CD4-positive, CD25-positive, alpha-beta regulatory T cell (primary cell): ENCODE measurements at regions not wholly inside any gene's neighbourhood (a gene's known extent, or its start where the extent isn't known, plus 50 kb on each side); places are given as distances from the start of the nearest gene placed in this dataset.
"Not testable (repeated sequence)": the region's sequence is repeated elsewhere in the genome, so short reads cannot be mapped to it uniquely, and the experiment has no call there.

Source experiments
- ATAC-seq, 2 donors: fragments of 150-1000 bp; cut with Tn5 transposase; one replicate each; pipeline ENCODE4 v1.10.0; 2021; ENCODE audit warnings: low read depth in 2 of 2, moderate number of reproducible peaks in 2 of 2, moderate library complexity in 1 of 2
- DNase-seq, 3 donors: peaks; one replicate each; pipeline versions ENCODE4 v3.0.0 to v3.0.0-alpha.2; 2012 to 2022; ENCODE audit warnings: mixed read lengths in 1 of 3
- H3K27ac ChIP-seq: one replicate; pipeline ENCODE4 v1.7.0; 2013; ENCODE audit warnings: mild to moderate bottlenecking, low read length; ENCODE audit not compliant: insufficient read depth, poor library complexity, severe bottlenecking
- H3K27me3 ChIP-seq: one replicate; pipeline ENCODE4 v1.7.0; 2013; ENCODE audit warnings: low read length; ENCODE audit not compliant: control insufficient read depth, insufficient read depth
- H3K36me3 ChIP-seq: one replicate; pipeline ENCODE4 v1.7.0; 2013; ENCODE audit warnings: mild to moderate bottlenecking, low read length, moderate library complexity; ENCODE audit not compliant: control insufficient read depth, insufficient read depth
- H3K4me1 ChIP-seq: 2 replicates; pipeline ENCODE4 v1.7.0; 2013; ENCODE audit warnings: mild to moderate bottlenecking, low read length; ENCODE audit not compliant: insufficient read depth, control insufficient read depth, poor library complexity, severe bottlenecking
- H3K4me3 ChIP-seq: one replicate; pipeline ENCODE4 v1.7.0; 2013; ENCODE audit warnings: low read depth, mild to moderate bottlenecking, low read length, moderate library complexity
- H3K9me3 ChIP-seq, 2 experiments: 1 replicate in 1 of 2; 2 replicates in 1 of 2; pipeline ENCODE4 v1.7.0; 2013; ENCODE audit warnings: low read length in 2 of 2, mild to moderate bottlenecking in 1 of 2, moderate library complexity in 1 of 2; ENCODE audit not compliant: control insufficient read depth in 2 of 2
- H3K27ac Mint-ChIP-seq, 3 donors: one replicate each; pipeline ENCODE4 v1.8.0; 2020 to 2022; ENCODE audit warnings: mild to moderate bottlenecking in 3 of 3, mixed read lengths in 3 of 3, moderate library complexity in 2 of 3
- H3K27me3 Mint-ChIP-seq: one replicate; pipeline ENCODE4 v1.8.0; 2022; ENCODE audit warnings: mild to moderate bottlenecking, mixed read lengths
- H3K36me3 Mint-ChIP-seq: one replicate; pipeline ENCODE4 v1.8.0; 2020; ENCODE audit warnings: mixed read lengths
- H3K4me1 Mint-ChIP-seq, 4 donors: one replicate each; pipeline ENCODE4 v1.8.0; 2020 to 2022; ENCODE audit warnings: mixed read lengths in 4 of 4, mild to moderate bottlenecking in 1 of 4
- H3K4me3 Mint-ChIP-seq, 4 donors: one replicate each; pipeline ENCODE4 v1.8.0; 2020 to 2022; ENCODE audit warnings: mild to moderate bottlenecking in 4 of 4, mixed read lengths in 4 of 4, moderate library complexity in 3 of 4
- H3K9me3 Mint-ChIP-seq, 7 donors: one replicate each; pipeline ENCODE4 v1.8.0; 2020 to 2022; ENCODE audit warnings: mixed read lengths in 7 of 7, mild to moderate bottlenecking in 3 of 7, moderate library complexity in 2 of 7

DNA sequence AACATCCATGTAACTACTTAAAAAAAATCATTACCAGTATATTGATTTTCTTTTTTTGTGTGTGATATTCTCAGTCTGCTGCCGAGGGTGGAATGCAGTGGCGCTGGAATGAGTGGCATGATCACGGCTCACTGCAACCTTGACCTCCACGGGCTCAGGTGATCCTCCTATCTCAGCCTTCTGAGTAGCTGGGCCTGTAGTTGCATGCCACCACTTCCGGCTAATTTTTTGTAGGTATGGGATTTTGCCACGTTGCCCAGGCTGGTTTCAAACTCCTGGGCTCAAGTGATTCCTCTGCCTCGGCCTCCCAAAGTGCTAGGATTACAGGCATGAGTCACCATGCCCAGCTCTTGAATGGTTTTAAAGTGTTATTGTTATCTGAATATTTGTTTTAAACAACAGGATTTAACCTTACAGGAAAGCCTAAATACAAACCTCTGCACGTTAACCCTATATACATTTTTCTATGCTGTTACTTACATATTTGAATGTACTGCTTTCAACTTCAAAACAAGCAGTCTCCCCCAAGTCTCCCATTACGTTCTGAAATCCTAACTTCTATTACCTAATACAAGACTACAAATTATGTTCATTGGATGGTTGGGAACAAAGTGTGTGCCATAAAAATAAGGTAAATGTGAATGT lies 61.7 kb downstream of the KPNA2 start:
- no peak overlapping the region for H3K4me3 ChIP-seq
- ATAC-seq (no peak), DNase-seq (no peak)
- no peak overlapping the region for H3K27ac ChIP-seq
- no peaks in the 10 kb centered on the region for H3K9me3 Mint-ChIP-seq
- no peaks in the 10 kb centered on the region for H3K27me3 ChIP-seq
- no peaks in the 10 kb centered on the region for H3K36me3 ChIP-seq
- peaks cover 1% of the 10 kb centered on the region for H3K36me3 Mint-ChIP-seq
- peaks cover 6% of the 10 kb centered on the region for H3K4me1 ChIP-seq
- H3K27ac Mint-ChIP-seq: no peak overlapping the region
- H3K9me3 ChIP-seq: no peaks in the 10 kb centered on the region
- peaks cover 0 to 11% (median under 1%) of the 10 kb centered on the region in 4 donors for H3K4me1 Mint-ChIP-seq
- peaks cover 7% of the 10 kb centered on the region for H3K27me3 Mint-ChIP-seq
- no peak overlapping the region for H3K4me3 Mint-ChIP-seq

DNA sequence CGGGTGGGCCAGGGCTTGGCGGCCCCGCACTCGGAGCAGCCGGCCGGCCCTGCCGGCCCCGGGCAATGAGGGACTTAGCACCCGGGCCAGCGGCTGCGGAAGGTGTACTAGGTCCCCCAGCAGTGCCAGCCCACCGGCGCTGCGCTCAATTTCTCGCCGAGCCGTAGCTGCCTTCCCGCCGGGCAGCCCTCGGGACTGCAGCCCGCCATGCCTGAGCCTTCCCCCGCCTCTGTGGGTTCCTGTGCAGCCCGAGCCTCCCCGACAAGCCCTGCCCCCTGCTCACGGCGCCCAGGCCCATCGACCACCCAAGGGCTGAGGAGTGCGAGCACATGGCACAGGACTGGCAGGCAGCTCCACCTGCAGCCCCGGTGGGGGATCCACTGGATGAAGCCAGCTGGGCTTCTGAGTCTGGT lies 63.8 kb downstream of the KPNA2 start:
- not testable (repeated sequence) for H3K27me3 Mint-ChIP-seq, DNase-seq, H3K9me3 Mint-ChIP-seq, H3K4me3 ChIP-seq, ATAC-seq, H3K36me3 Mint-ChIP-seq, H3K36me3 ChIP-seq, H3K27me3 ChIP-seq, H3K9me3 ChIP-seq, H3K27ac Mint-ChIP-seq, H3K27ac ChIP-seq
- H3K4me1 Mint-ChIP-seq: peaks cover 10 to 31% (median 16%) of the 10 kb centered on the region in 4 donors
- H3K4me1 ChIP-seq: peaks cover 19% of the 10 kb centered on the region
- H3K4me3 Mint-ChIP-seq: peak overlapping the region in 1 of 4 donors; percentile 57

DNA sequence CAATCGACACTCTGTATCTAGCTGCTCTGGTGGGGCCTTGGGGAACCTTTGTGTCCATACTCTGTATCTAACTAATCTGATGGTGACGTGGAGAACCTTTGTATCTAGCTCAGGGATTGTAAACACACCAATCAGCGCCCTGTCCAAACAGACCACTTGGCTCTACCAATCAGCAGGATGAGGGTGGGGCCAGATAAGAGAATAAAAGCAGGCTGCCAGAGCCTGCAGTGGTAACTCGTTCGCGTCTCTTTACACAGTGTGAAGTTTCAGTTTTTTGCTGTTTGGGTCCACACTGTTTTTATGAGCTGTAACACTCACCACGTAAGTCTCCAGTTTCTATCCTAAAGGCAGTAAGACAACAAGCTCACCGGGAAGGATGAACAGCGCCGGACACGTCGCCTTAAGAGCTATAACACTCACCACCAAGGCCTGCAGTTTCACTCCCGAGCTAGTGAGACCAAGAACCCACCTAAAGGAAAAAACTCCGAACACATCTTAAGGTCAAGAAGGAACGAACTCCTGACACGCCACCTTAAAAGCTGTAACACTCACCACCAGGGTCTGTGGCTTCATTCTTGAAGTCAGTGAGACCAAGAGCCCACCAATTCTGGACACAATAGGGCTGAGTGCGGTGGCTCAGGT lies 64.6 kb downstream of the KPNA2 start:
- no peaks in the 10 kb centered on the region for H3K9me3 Mint-ChIP-seq
- H3K27ac Mint-ChIP-seq: peak overlapping the region; percentile 49 to 94 (median 69)

DNA sequence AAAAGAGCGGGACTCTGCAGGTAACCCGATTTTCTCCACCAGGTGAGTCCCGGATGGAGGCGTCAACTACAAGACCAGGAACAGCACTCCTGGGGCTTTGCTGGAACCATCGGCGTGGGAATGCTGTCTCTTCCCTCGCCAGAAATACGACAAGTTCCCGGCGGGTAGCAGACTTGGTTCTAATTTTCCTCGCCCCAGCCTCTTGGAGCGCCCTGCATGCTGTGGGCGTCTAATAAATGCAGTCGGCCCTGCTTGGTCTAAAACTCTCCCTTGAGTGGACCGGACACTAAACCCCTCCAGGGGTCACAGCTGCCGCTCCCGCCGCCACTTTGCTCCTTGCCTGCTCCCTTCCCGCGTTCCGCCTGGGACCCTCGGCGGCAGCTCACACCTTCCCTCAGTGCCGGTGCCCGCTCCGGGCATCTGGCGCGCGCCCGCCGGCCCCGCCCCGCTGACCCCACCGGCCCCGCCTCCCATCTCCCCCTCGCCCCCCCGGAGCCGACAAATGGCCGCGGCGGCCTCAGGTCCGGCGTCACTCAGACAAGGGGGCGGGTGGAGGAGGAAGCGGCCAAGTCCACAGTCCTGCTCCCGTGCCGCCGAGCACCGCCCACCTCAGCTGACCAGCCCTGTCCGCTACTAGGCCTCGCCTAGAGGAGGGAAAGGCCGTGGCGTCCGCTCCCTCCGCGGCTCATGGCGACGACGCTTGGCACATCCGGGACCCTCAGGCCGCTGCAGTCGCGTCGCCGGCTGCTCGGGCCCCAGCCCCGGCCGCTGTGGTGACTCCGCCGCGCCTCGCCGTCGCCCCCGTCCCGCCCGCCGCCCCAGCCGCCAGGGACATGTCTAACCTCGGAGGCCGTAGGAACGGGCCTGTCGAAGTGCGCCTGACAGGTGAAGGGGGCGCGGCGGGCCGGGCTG lies 65.8 kb downstream of the KPNA2 start:
- peaks cover 23% of the 10 kb centered on the region for H3K4me1 ChIP-seq
- DNase-seq (peak; percentile 58 to 73 (median 65)), ATAC-seq (peak; percentile 71 to 74)
- H3K27ac ChIP-seq: peak overlapping the region; percentile 74
- H3K36me3 ChIP-seq: no peaks in the 10 kb centered on the region
- peaks cover 20 to 42% (median 24%) of the 10 kb centered on the region in 4 donors for H3K4me1 Mint-ChIP-seq
- H3K4me3 Mint-ChIP-seq: peak overlapping the region; percentile 93 to 98 (median 97)
- H3K27me3 ChIP-seq: no peaks in the 10 kb centered on the region
- peaks cover 7% of the 10 kb centered on the region for H3K27me3 Mint-ChIP-seq
- peak overlapping the region; percentile 53 for H3K4me3 ChIP-seq
- H3K27ac Mint-ChIP-seq: peak overlapping the region; percentile 94 to 98 (median 97)
- H3K9me3 Mint-ChIP-seq: no peaks in the 10 kb centered on the region
- no peaks in the 10 kb centered on the region for H3K9me3 ChIP-seq
- peaks cover 3% of the 10 kb centered on the region for H3K36me3 Mint-ChIP-seq

More for the DNA sequence above, 64.6 kb downstream of the KPNA2 start:
- no peak for ATAC-seq
- Histone ChIP-seq H3K27ac (no peak overlapping the region), H3K27me3 (no peaks in the 10 kb centered on the region), H3K9me3 (no peaks in the 10 kb centered on the region), H3K4me3 (no peak overlapping the region), H3K36me3 (no peaks in the 10 kb centered on the region), H3K4me1 (peaks cover 23% of the 10 kb centered on the region)
- Mint-ChIP-seq H3K27me3 (peaks cover 7% of the 10 kb centered on the region), H3K4me3 (peak overlapping the region; percentile 93 to 98 (median 95)), H3K4me1 (peaks cover 15 to 35% (median 18%) of the 10 kb centered on the region in 4 donors), H3K36me3 (peaks cover 3% of the 10 kb centered on the region)
- DNase-seq: no peak

- Mint-ChIP-seq H3K4me1 (peaks cover 20 to 47% (median 29%) of the 10 kb centered on the region in 4 donors), H3K9me3 (no peaks in the 10 kb centered on the region)
- ATAC-seq: peak in 1 of 2 donors; percentile 8
Measured at GRCh38 chr17:68101987-68102314, 66.4 kb downstream of the KPNA2 start.

DNA sequence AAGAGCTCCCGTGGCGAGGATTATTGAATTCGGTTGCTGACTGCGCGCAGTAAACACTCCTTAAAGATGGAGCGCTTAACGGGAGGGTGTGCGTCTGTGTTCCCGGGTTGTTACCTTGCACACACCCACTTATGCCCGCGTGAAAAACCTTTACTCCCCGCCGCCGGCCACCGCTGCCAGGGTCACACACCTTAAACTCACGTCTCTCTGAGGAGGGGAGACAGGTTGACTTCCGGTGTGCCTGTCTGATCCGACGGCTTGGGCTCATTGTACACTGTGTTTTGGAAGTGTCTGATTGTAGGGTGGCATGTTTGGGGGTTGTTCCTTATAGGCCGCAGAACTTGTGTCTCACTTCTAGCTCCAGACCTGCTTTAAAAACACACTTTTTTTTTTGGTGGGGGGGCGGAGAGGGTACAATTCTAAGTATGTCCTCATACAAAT lies 66.8 kb downstream of the KPNA2 start:
- H3K27ac ChIP-seq: peak overlapping the region; percentile 74
- peak; percentile 36 to 54 for ATAC-seq

More at GRCh38 chr17:68101987-68102314, 66.4 kb downstream of the KPNA2 start:
- Histone ChIP-seq H3K36me3 (no peaks in the 10 kb centered on the region), H3K27ac (peak overlapping the region; percentile 74), H3K27me3 (no peaks in the 10 kb centered on the region), H3K9me3 (no peaks in the 10 kb centered on the region), H3K4me1 (peaks cover 23% of the 10 kb centered on the region), H3K4me3 (peak overlapping the region; percentile 71)
- Mint-ChIP-seq H3K36me3 (peaks cover 3% of the 10 kb centered on the region), H3K27me3 (peaks cover 7% of the 10 kb centered on the region), H3K27ac (peak overlapping the region; percentile 94 to 98 (median 97)), H3K4me3 (peak overlapping the region; percentile 93 to 98 (median 97))
- DNase-seq: no peak

DNA sequence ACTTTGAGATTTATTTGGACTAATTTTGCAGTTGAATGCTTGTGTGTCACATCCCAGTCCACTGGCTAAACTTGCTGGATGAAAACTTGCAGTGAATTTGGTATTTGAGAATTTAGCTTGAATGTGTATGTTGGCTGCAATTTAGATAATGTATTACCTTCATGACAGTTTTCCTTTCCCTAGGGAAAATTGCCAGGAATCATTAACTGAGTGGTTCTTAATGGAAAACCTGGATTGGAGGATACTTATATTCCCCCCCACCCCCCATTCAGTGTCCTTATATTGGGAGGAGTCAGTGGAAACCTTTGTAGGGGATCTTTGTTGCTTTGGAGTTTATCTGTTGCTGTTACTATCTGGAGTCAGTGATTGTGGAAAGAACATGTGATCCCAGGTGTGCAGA lies 67.6 kb downstream of the KPNA2 start:
- no peaks in the 10 kb centered on the region for H3K9me3 ChIP-seq
- no peak overlapping the region for H3K27ac ChIP-seq
- Mint-ChIP-seq H3K9me3 (no peaks in the 10 kb centered on the region), H3K27ac (peak overlapping the region; percentile 3 to 94 (median 16)), H3K36me3 (peaks cover 11% of the 10 kb centered on the region), H3K27me3 (peaks cover 7% of the 10 kb centered on the region), H3K4me1 (peaks cover 26 to 59% (median 35%) of the 10 kb centered on the region in 4 donors), H3K4me3 (peak overlapping the region; percentile 93 to 98 (median 97))
- peaks cover 23% of the 10 kb centered on the region for H3K4me1 ChIP-seq
- H3K36me3 ChIP-seq: no peaks in the 10 kb centered on the region
- peak overlapping the region; percentile 71 for H3K4me3 ChIP-seq
- ATAC-seq (no peak), DNase-seq (no peak)
- no peaks in the 10 kb centered on the region for H3K27me3 ChIP-seq

More for the DNA sequence above, 66.8 kb downstream of the KPNA2 start:
- no peaks in the 10 kb centered on the region for H3K27me3 ChIP-seq
- H3K27ac Mint-ChIP-seq: peak overlapping the region; percentile 94 to 98 (median 97)
- H3K36me3 Mint-ChIP-seq: peaks cover 5% of the 10 kb centered on the region
- peak overlapping the region; percentile 93 to 98 (median 97) for H3K4me3 Mint-ChIP-seq
- H3K4me1 Mint-ChIP-seq: peaks cover 23 to 51% (median 33%) of the 10 kb centered on the region in 4 donors
- H3K9me3 ChIP-seq: no peaks in the 10 kb centered on the region
- H3K4me3 ChIP-seq: peak overlapping the region; percentile 71
- peaks cover 7% of the 10 kb centered on the region for H3K27me3 Mint-ChIP-seq
- peaks cover 23% of the 10 kb centered on the region for H3K4me1 ChIP-seq
- H3K36me3 ChIP-seq: no peaks in the 10 kb centered on the region
- H3K9me3 Mint-ChIP-seq: no peaks in the 10 kb centered on the region
- DNase-seq: peak in 2 of 3 donors; percentile 25 to 46
